GM23248 (cell line): ENCODE measurements at regions not wholly inside any gene's neighbourhood (a gene's known extent, or its start where the extent isn't known, plus 50 kb on each side); places are given as distances from the start of the nearest gene placed in this dataset.

Experiments used
- DNase-seq: peaks from one replicate; pipeline ENCODE4 v3.0.0-alpha.2; 2015
- H2AFZ ChIP-seq: fragments of 200-600 bp; sonication (generic); 2 replicates; pipeline ENCODE4 v1.6.1; 2016; ENCODE audit warnings: antibody characterized with exemption
- H3F3A ChIP-seq: fragments of 200-600 bp; sonication (generic); 2 replicates; pipeline ENCODE4 v1.6.1; 2016; ENCODE audit warnings: mild to moderate bottlenecking, antibody characterized with exemption, mixed run types; ENCODE audit not compliant: insufficient read depth
- H3K27ac ChIP-seq: fragments of 200-600 bp; sonication (generic); 2 replicates; pipeline ENCODE4 v1.5.1; 2016; ENCODE audit warnings: mild to moderate bottlenecking
- H3K27me3 ChIP-seq: fragments of 200-600 bp; sonication (generic); replicated peaks from 2 replicates; pipeline ENCODE4 v1.6.1; 2016; ENCODE audit warnings: mild to moderate bottlenecking; ENCODE audit not compliant: insufficient read depth
- H3K36me3 ChIP-seq: fragments of 200-600 bp; sonication (generic); 2 replicates; pipeline ENCODE4 v1.6.1; 2016; ENCODE audit warnings: low read depth, mild to moderate bottlenecking
- H3K4me1 ChIP-seq: fragments of 200-600 bp; sonication (generic); 2 replicates; pipeline ENCODE4 v1.6.1; 2016; ENCODE audit warnings: mild to moderate bottlenecking; ENCODE audit not compliant: insufficient read depth
- H3K4me2 ChIP-seq: fragments of 200-600 bp; sonication (generic); one replicate; pipeline ENCODE4 v1.6.1; 2016; ENCODE audit warnings: mild to moderate bottlenecking; ENCODE audit not compliant: unreplicated experiment
- H3K4me3 ChIP-seq: fragments of 200-600 bp; sonication (generic); 2 replicates; pipeline ENCODE4 v1.5.1; 2016; ENCODE audit warnings: mild to moderate bottlenecking
- H3K79me2 ChIP-seq: fragments of 200-600 bp; sonication (generic); 2 replicates; pipeline ENCODE4 v1.6.1; 2016; ENCODE audit warnings: mild to moderate bottlenecking; ENCODE audit not compliant: insufficient read depth
- H3K9ac ChIP-seq: fragments of 200-600 bp; sonication (generic); 2 replicates; pipeline ENCODE4 v1.6.1; 2016; ENCODE audit warnings: mild to moderate bottlenecking
- H3K9me2 ChIP-seq: fragments of 200-600 bp; sonication (generic); 2 replicates; pipeline ENCODE4 v1.6.1; 2016; ENCODE audit warnings: mixed run types, mild to moderate bottlenecking, moderate library complexity; ENCODE audit not compliant: insufficient read depth
- H3K9me3 ChIP-seq: fragments of 200-600 bp; sonication (generic); one replicate; pipeline ENCODE4 v1.6.1; 2017; ENCODE audit warnings: low read depth
- H4K20me1 ChIP-seq: fragments of 200-600 bp; sonication (generic); 2 replicates; pipeline ENCODE4 v1.6.0; 2016; ENCODE audit not compliant: insufficient read depth
- EZH2 ChIP-seq: fragments of 200-600 bp; sonication (generic); IDR thresholded peaks from 2 replicates; pipeline ENCODE4 v1.6.1; 2018; ENCODE audit warnings: antibody characterized with exemption, mild to moderate bottlenecking; ENCODE audit not compliant: insufficient read depth, poor library complexity, severe bottlenecking
- EZH2phosphoT487 ChIP-seq: fragments of 200-600 bp; sonication (generic); IDR thresholded peaks from 2 replicates; pipeline ENCODE4 v1.6.1; 2018; ENCODE audit warnings: antibody characterized with exemption, moderate library complexity, mild to moderate bottlenecking, low read depth; ENCODE audit not compliant: insufficient read depth
- WGBS, 2 experiments: methylation state at CpG; one replicate each; pipeline ENCODE4 v1.1.6; 2015 to 2017; ENCODE audit warnings: low lambda C conversion rate in 2 of 2, low coverage in 1 of 2; ENCODE audit errors: missing lambda C conversion rate in 2 of 2; 5-methylcytosine and 5-hydroxymethylcytosine counted together
- in situ Hi-C: fragments of 300-500 bp; cut with MboI; formaldehyde crosslinking; loops from 2 replicates; pipeline ENCODE4 v1.15.0; 2020

DNA sequence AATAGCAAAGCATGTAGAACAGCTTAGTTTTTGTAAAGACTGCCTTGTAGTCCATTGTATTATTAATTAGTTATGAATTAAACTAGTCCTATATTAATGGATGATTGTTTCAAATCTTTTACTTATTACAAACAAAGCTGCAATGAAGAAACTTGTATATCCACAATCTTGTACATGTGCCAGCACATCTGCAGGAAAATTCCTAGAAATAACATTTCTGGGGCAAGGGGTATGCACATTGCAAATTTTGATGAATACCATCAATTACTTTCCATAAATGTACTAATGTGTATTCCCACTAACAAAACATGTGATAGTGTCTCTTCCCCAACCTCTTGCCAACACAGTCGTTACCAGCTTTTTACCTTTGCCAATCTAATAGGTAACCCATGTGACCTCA lies 73.6 kb upstream of the AKAP12 start:
- Histone ChIP-seq H3K27me3 (peaks cover 8% of the 10 kb centered on the region; the same call in 1 of the 2 replicates), H3K36me3 (no peaks in the 10 kb centered on the region), H3K9ac (no peak overlapping the region), H3F3A (no peaks in the 10 kb centered on the region), H3K9me3 (no peaks in the 10 kb centered on the region), H3K9me2 (no peaks in the 10 kb centered on the region), H3K4me3 (no peak overlapping the region), H4K20me1 (no peaks in the 10 kb centered on the region), H3K79me2 (no peaks in the 10 kb centered on the region), H2AFZ (no peak overlapping the region), H3K27ac (no peak overlapping the region), H3K4me1 (no peaks in the 10 kb centered on the region), H3K4me2 (no peak overlapping the region)
- in situ Hi-C loops, result no loop called here
- no peak for DNase-seq
- TF ChIP-seq EZH2 (no peak), EZH2phosphoT487 (no peak)
- WGBS, 2 experiments, result 58 to 61% methylated on average over 1 of the region's 1 CpG

DNA sequence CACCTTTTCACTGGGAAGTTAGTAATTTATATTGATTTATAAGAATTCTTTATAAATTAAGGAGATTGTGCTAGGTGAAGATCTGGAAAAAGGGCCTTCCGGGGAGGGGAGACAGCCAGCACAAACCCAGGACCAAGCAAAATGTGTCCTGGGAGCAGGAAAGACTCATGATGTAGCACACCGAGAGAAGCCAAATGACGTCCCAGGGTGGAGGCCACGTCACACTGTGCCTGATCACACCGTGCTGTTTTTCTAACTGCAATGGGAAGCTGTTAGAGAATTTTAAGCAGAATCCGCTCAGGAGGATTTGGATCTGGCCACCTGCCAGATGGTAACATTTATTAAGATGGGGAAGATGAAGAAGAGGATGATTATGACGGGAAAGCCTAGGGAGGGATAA lies 72.7 kb upstream of the AKAP12 start:
- in situ Hi-C loops, result no loop called here
- DNase-seq, result no peak

DNA sequence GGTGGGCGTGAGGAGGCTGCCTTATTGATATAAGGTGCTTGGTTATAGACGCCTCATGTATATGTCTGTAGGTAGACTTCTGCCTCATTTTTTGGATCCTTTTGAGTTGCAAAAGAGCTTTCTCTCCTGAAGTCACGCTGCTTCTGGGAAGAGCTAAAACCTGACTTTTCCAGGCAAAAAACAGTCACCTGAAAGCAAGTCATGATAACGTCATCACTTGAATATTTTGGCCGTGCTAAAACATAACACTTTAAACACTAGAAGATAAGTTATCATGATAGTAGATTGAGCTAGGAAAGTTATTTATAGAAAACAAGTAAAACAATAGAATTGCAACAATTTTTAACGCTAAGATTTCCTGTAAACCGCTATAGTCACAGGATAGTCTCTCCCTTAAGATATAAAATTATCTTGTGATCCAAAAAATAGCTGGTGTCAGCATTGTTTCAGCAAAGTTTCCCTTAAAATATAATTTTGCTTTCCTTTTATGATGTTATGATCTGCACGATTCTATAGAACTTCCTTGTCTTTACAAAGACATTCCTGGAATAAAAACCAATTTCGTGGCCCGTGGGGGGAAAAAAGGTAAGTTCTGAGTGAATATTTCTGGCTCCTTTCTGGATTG lies 69.0 kb upstream of the AKAP12 start:
- Histone ChIP-seq H3K27ac (no peak overlapping the region), H3K4me3 (no peak overlapping the region), H3F3A (no peaks in the 10 kb centered on the region), H3K9me2 (no peaks in the 10 kb centered on the region), H3K4me2 (no peak overlapping the region), H3K9me3 (no peaks in the 10 kb centered on the region), H3K36me3 (no peaks in the 10 kb centered on the region), H3K79me2 (no peaks in the 10 kb centered on the region), H4K20me1 (no peaks in the 10 kb centered on the region), H3K27me3 (no peaks in the 10 kb centered on the region), H3K9ac (no peak overlapping the region), H2AFZ (no peak overlapping the region), H3K4me1 (no peaks in the 10 kb centered on the region)
- TF ChIP-seq EZH2phosphoT487 (no peak), EZH2 (no peak)
- 94 to 96% methylated on average over 10 of the region's 10 CpGs for WGBS, 2 experiments
- in situ Hi-C loops, result no loop called here
- DNase-seq, result no peak

More for the DNA sequence above, 72.7 kb upstream of the AKAP12 start:
- H4K20me1 ChIP-seq, result no peaks in the 10 kb centered on the region
- H3K4me1 ChIP-seq, result no peaks in the 10 kb centered on the region
- H3K36me3 ChIP-seq, result no peaks in the 10 kb centered on the region
- H2AFZ ChIP-seq, result no peak overlapping the region
- H3K27ac ChIP-seq, result no peak overlapping the region
- no peak overlapping the region for H3K4me2 ChIP-seq
- no peaks in the 10 kb centered on the region for H3K79me2 ChIP-seq
- H3K9me2 ChIP-seq, result no peaks in the 10 kb centered on the region
- H3F3A ChIP-seq, result no peaks in the 10 kb centered on the region
- peaks cover 8% of the 10 kb centered on the region; the same call in 1 of the 2 replicates for H3K27me3 ChIP-seq
- no peaks in the 10 kb centered on the region for H3K9me3 ChIP-seq
- 87 to 90% methylated on average over 7 of the region's 7 CpGs for WGBS, 2 experiments
- H3K4me3 ChIP-seq, result no peak overlapping the region
- TF ChIP-seq EZH2 (no peak), EZH2phosphoT487 (no peak)
- no peak overlapping the region for H3K9ac ChIP-seq

DNA sequence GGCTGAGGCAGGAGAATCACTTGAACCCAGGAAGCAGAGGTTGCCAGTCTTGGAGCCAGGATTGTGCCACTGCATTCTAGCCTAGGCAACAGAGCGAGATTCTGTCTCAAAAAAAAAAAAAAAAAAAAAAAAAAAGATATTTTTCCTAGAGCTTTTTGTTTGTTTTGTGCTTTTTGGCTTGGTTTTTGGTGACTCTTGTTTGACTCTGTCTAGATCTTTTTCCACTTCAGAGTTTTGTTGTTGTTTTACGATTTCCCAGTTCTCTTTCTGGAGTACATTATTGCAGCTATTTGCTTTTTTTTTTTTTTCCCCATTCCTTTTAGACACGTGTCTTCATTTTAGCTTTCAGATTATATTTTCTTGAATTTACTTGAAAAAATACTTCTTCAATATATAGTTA lies 67.0 kb upstream of the AKAP12 start:
- in situ Hi-C loops, result no loop called here
- Histone ChIP-seq H3K9me3 (no peaks in the 10 kb centered on the region), H3K9me2 (no peaks in the 10 kb centered on the region), H3K4me2 (no peak overlapping the region), H4K20me1 (no peaks in the 10 kb centered on the region), H3K79me2 (no peaks in the 10 kb centered on the region), H3K27me3 (no peaks in the 10 kb centered on the region), H3K4me3 (no peak overlapping the region), H2AFZ (no peak overlapping the region), H3K9ac (no peak overlapping the region), H3K27ac (no peak overlapping the region), H3F3A (no peaks in the 10 kb centered on the region), H3K4me1 (no peaks in the 10 kb centered on the region), H3K36me3 (no peaks in the 10 kb centered on the region)
- DNase-seq, result no peak
- 36 to 43% methylated on average over 3 of the region's 3 CpGs for WGBS, 2 experiments
- no peak for TF ChIP-seq EZH2phosphoT487
- TF ChIP-seq EZH2, result no peak
